ENCODE measurements at regions not wholly inside any gene's neighbourhood (a gene's known extent, or its start where the extent isn't known, plus 50 kb on each side); places are given as distances from the start of the nearest gene placed in this dataset.

- Histone ChIP-seq H3K27me3 (ENCODE audit: low read depth) (no peaks in the 10 kb centered on the region), H3K9me3 (peaks cover 28% of the 10 kb centered on the region), H3K27ac (no peak overlapping the region), H3K4me3 (no peak overlapping the region), H3K36me3 (no peaks in the 10 kb centered on the region), H3K4me1 (no peaks in the 10 kb centered on the region)
- ATAC-seq (no peak), DNase-seq (no peak)
- intact Hi-C loops (cut with DNase I): no loop called here
- TF ChIP-seq CTCF (IDR thresholded peaks at IDR 0.05): no peak
Measured at GRCh38 chr15:25493823-25494526, 55.2 kb upstream of the UBE3A start.

GRCh38 chr15:25492315-25492714, 53.5 kb upstream of the UBE3A start:
- Histone ChIP-seq H3K4me3 (no peak overlapping the region), H3K27ac (no peak overlapping the region), H3K36me3 (no peaks in the 10 kb centered on the region), H3K9me3 (peaks cover 38% of the 10 kb centered on the region), H3K4me1 (no peaks in the 10 kb centered on the region), H3K27me3 (ENCODE audit: low read depth) (no peaks in the 10 kb centered on the region)
- DNase-seq (no peak), ATAC-seq (no peak)
- intact Hi-C loops (cut with DNase I): no loop called here
- TF ChIP-seq CTCF (IDR thresholded peaks at IDR 0.05): no peak
